NCI-H2107 treated with DMSO at 0.1 percent for 48 hours (cell line): ENCODE measurements at regions not wholly inside any gene's neighbourhood (a gene's known extent, or its start where the extent isn't known, plus 50 kb on each side); places are given as distances from the start of the nearest gene placed in this dataset.
A peak's percentile ranks its signal among the peaks of the same experiment; 100 is the strongest.
"Not testable (repeated sequence)": the region's sequence is repeated elsewhere in the genome, so short reads cannot be mapped to it uniquely, and the experiment has no call there.

Experiments used
- DNase-seq: peaks from one replicate; lab custom pipeline; 2025; ENCODE audit not compliant: unreplicated experiment; lab: John Stamatoyannopoulos, UW

DNA sequence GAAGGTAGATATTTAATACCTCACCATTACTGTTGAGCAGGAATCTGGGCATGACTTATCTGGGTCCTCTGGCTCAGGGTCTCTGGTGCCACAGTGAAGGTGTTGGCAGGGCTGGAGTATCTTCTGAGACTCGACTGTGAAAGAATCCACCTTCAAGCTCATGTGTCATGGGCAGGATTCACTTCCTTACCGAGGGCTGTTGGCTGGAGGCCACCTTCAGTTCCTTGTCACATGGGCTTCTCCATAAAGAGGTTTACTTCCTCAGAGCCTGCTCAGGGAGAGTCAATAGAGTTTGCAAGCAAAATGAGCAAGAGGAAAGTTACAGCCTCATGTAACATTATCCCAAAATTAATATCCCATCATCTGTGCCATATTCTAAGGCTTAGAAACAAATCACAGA is 459.5 kb downstream of the NR2F2 start:
- DNase-seq = no peak

DNA sequence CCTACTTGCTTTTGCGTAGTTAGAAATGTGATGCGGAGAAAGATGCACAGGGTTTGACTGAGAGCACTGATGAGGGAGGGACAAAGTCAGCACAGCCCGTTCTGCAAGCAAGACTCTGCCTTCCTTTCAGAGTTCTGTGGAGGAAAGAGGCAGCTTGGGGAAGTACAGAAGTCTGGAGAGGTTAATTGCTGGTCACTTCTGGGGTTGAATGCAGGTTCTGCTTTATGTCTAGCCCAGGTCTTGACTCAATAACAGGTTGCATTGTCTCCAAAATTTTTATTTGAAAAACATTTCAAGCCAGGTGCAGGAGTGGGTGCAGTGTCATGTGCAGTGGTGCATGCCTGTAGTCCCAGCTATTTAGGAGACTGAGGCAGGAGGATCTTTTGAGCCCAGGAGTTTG is 461.7 kb downstream of the NR2F2 start:
- no peak for DNase-seq

DNA sequence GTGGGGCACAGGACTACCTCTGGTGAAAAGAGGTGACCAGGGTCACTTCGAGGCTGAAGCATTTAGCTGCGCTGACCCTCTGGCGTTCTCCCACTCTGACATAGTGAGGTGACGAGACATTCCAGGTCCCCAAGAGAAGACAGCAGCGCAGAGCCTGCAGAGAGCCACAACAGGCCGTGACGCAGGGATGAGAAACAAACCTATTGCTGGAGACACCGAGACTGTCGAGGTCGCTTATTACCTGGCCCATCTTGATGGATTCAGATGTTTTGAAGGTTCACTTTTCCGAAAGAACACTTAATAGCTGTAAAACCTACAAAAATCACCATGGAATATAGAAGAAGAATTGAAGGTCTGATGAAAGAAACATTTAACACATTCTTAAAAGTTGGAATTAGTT is 466.3 kb downstream of the NR2F2 start:
- no peak for DNase-seq

DNA sequence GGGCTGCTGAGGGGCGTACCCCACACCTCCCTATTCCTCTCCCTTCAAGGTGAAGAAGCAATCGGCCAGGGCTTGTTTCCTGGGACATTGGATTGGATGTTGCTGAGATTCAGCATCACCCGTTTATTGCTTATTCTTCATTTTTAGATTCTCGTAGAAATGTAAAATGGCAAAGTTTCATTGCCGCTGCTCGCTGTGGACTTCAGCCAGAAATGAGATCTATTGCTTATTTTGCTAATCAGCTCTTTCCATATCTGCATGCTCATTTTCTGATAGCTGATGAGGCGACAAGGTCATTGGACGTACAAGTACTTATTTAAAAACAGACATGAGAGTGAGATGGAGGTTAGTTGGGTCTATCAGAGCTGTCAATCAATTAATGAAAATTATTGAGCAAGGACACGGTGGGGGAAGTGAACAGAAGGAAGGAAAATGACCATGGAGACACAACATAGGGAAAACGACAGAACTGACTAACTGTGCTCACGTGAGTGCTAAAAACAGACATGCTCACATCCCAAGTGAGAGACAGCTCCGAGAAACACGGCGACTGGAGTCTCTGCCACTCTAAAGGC is 471.2 kb downstream of the NR2F2 start:
- DNase-seq = no peak

DNA sequence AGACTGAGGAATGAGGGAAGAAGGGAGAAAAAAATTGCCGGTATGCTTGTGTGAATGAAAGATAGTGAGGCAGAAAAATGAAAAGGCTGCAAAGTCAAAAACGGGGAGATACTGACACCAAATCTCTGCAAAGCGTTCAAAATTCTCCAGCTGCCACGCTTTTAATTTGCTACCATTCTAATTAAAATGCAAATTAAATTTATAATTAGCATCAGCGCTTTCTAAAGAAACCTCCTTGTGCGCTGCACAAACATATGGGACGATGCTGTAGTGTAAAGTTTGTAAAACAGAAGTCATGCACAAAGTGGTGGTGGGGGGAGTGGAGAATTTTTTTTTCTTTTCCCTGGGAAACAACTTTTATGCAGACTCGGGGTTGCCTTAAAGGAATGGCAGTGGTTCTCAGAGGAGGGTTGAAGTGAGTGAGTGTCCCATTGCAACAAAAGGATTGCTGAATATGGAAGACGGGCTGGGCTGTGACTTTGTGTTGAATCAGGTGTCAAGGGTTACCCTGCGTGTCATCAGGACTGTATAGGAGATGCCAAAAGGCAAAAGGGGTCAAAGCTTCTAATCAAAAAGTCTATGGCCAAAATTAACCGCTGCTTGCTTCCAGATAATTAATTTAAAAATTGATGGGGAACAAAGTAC is 472.2 kb downstream of the NR2F2 start:
- DNase-seq = no peak

DNA sequence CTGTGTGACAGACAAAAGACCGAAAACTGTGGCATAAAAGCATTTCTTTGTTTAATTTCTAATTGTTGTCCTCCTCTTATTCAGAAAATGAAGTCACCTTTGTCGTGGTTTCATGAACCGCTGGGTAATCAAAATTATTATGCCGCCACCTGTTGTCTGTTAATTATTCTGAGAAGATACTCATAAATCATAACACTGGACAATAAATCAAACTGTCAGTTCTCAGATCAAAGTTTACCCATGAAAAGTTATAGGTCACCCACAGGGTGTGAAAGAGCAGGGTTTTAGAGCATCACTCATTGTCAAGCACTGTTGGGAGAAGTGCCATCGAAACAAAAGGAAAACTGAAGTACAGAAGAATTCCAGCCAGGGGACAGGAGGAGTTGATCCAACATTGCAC is 474.3 kb downstream of the NR2F2 start:
- no peak for DNase-seq

DNA sequence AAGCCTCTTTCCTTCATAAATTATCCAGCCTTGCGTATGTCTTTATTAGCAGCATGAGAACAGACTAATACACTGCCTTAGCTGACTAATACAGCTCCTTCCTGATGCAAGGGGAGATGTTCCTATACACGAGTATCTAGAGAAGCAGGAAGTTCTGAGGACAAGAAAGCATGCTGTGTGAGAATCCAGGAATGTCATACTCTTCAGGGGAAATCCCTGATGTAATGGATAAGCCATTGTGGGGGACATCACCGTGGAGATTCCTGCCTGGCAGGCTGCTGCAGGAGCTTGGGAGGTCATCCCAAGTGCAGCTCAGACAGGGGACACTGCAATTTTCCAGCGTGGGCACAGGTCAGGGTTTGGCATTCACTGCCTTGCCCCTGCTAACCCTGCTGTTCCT is 476.9 kb downstream of the NR2F2 start:
- DNase-seq = no peak

DNA sequence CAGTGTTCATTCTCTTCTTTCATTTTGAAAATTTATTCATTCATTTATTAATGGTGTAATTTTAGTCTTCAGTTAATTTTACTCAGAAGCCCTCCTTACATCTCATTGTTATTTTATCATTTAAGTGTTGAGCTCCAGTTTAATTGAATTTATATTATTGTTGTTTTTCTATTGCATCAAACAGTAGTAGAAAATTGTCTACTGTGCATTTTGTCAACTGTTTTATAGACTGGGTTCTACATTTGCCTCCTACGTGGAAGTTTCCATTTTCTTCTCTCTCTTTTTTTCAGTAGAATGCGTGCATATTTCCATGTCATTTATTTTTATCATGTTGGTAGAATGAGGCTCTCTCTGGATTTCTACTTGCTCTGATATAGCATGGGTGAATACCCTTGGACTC is 487.4 kb downstream of the NR2F2 start:
- no peak for DNase-seq

DNA sequence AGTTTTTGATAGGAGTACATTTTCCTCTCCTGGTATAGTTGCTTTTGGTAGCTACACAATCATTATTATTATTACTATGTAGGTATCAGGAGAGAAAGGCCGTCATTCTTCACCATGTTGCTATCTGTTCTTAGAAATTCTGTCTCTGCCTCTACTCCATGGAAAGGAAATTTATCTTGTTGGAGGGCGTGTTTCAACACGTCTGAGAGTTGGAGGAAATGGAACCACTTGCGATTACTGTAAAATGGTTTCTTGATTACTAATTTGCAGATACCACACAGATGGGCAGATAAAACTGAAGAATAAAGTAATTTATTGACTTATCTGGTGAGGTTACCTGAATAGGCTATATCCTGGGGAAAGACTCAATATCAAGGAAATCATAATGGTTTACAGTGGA is 488.4 kb downstream of the NR2F2 start:
- DNase-seq = no peak

DNA sequence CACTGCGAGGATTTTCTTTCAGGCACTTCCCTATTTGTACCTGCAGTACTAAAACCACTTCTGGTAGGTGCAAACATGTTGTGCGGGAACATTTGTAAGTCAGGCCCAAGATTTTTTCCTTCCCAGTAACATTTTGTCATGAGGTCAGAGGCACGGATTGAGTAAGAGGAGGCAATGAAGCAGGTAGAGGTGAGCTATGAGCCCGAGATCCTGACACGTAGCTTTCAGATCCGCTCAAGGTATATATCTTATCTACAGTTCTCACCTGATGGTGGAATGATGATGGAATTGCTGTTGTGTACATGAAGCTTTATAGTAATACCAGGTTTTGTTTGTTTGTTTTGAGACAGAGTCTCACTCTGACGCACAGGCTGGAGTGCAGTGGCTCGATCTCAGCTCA is 497.5 kb downstream of the NR2F2 start:
- DNase-seq = no peak

DNA sequence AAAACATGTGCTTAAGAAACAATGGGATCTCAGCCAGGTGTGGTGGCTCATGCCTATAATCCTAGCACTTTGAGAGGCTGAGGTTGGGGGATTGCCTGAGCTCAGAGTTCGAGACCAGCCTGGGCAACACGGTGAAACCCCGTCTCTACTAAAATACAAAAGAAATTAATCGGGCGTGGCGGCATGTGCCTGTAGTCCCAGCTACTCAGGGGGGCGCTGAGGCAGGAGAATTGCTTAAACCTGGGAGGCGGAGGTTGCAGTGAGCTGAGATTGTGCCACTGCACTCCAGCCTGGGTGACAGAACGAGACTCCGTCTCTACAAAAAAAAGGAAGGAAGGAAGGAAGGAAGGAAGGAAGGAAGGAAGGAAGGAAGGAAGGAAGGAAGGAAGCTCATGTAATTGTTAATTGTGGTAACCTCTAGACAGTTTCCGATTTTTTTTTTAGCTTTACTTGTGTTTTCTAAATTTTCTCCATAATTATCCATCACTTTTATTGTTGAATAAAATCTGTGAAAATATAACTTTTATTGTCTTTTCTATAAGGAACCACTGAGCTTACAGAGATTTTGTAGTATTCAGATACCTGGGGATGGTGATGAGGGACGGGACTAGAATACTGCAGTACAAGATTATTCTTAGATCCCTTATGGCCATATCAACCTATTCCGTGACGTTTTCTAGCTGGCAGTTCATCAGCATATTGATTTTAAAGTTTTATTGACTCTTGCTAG is 506.9 kb downstream of the NR2F2 start:
- DNase-seq = no peak

DNA sequence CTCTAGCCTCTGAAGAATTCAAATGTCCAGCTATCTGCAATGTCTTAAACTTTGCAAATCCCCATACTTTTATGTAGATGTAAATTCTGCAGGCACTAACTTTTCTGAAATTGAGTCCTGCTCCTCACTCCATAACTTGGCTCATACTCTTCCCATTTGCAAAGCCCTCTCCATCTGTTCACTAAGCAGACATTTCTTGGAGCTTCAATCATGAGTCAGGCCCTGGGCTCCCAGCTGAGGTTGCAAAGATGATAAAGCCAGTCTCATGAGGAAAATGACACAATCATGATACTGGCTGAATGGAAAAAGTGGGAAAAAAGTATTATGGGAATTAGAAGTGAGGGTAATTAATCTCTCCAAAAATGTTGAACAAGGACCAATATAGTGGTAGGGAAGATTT is 507.6 kb downstream of the NR2F2 start:
- no peak for DNase-seq

DNA sequence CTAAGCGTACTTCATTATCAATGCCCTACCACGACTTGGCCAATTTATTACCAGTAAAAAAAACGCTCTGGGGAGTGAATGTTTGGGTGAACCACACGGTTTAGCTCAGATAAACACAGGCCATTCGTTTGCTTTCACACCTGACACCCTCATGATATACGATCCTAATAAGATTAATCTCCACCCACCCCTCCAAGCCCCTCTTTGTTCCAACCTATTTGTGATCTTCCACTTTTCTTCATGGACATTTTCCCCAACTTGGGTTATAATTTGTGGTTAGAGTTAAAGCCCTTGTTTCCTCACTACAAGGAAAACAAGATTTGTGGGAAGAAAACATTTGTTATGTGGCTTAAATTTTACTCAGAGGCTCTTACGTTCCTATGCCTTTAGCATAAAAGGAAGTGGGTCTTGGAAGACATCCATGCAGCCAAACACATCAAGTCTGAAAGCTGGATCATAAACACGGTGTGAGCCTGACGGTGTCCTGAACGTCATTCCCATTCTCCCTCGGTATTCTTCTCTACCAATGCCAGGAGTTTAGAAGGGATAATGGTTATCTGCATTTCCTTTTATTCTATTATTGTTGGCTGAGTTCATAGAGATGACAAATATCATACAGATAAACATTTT is 518.9 kb downstream of the NR2F2 start:
- peak; percentile 33 for DNase-seq

DNA sequence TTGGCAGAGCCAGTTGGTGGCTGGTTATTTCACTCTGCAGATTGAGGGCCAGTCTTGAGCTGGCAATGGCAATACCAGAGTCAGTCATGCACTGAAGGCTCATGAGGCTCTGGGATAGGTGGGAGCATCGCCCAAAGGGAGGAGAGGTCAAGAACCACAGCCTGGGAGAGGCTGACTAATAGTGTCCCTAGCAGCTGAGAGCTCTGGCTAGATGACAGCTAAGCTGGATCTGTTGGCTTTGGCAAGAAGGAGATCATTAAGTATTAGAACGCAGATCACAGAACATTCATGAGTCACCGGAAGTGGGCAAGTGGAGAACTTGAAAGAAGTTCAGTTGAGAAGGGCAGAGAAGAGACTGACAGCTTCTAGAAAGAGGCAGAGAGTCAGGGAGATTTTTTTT is 521.1 kb downstream of the NR2F2 start:
- no peak for DNase-seq

DNA sequence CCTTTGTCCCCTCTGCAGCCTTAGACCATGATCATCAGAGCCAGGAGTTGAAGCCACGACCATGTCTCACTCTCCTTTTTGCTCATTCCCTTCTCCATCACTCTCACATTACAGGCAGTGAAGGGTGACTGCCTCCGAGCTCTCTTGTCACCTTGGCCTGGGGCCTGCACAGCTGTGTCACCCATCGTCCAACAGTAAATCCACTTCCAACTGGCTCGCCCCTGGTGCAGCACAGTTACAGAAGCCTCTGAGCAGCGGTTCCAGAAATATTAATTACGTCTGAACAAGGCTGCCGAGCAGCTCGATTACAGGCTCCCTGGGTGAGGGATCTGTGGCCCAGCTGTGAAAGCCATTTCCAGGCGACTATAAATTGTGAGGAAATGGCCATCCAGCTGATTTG is 528.2 kb downstream of the NR2F2 start:
- no peak for DNase-seq

DNA sequence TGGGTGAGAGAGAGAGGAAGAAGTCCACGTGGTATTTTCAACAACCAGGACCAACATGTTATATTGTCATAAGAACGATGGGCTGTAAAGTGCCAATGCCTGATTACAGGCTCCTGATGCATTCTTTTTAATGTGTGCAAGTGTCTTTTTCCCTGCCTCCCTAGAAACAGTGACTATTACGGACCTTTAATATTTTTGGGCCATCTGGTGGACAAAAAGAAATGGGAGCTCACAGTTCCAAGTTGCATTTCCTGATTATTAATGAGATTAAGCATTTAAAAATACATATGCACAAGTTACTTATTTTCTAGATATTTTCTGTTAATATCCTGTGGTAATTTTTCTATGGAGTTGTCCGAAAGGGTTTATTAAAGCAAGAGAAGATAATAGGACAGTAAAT is 530.2 kb downstream of the NR2F2 start:
- no peak for DNase-seq

DNA sequence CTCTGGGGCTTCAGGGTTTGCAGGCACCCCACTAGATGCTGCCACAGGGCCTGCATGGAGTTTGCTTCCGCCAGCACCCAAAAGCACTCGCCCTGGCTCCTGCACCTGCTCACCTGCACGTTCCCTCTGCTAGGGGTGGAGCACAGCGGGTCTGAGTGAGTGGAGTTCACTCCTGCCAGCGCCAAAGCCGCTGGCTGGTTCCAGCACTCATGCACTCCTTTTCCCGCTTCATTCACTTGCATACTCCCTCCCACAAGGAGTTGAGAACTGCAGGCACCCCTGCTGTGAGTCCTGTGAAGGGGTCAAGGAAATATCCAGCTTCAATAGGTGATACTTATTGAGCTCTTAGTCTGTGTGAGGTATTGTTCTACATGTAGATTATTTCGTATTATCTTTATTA is 537.5 kb downstream of the NR2F2 start:
- DNase-seq = peak; percentile 3

DNA sequence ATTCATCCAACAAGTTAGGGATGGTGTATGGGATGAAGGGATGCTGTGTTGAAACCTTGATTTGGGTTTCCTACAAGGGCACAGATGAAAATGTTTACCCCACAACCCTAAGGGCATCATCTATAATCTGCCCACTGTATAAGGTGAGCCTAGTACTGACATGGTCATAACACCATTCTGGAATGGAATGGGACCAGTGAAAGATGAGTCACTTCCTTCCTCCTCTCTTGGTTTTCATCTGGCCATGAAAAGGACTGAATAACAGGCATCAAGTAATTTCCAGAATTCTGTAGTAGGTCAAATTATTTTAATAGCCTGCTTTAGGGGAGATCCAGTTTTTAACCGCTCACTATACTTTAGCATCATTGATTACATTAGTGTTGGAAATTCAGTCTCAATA is 538.6 kb downstream of the NR2F2 start:
- no peak for DNase-seq

DNA sequence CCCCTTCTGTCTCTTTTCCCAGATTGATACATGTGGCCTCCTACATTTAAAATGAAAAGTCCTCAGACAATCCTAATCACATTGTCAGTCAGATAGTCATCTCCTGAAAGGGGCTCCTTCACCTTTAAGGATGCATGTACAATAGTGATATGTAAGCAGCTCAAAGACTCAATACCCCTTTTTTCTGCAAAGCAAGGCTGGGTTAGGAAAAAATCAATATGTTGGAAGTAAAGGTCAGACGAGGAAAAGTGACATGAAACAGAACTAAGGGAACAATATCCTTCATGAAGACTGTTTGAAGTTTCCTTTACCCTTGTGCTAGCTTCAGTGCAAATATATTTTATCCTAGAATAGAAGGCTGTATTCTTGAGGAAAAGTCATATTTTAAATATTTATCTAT is 539.3 kb downstream of the NR2F2 start:
- no peak for DNase-seq

DNA sequence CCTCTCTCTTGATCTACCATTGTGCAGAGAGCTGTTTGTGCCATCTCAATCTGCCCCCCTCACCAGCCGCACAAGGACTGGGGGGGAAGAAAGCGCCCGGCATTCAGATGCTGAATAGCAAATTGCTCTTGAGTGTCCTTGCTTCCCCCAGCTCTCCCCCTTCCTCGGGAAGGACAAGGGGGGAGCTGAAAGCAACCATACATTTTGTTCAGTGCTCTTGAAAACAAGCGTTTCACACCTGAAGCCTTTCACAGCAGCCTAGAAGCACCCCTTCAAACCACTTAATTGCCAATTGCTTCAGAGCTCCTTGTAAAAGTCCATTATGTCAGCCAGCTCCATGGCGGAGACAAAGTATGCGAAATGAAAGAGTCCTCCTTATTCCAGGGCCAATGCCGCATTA is 540.1 kb downstream of the NR2F2 start:
- peak; percentile 83 for DNase-seq

DNA sequence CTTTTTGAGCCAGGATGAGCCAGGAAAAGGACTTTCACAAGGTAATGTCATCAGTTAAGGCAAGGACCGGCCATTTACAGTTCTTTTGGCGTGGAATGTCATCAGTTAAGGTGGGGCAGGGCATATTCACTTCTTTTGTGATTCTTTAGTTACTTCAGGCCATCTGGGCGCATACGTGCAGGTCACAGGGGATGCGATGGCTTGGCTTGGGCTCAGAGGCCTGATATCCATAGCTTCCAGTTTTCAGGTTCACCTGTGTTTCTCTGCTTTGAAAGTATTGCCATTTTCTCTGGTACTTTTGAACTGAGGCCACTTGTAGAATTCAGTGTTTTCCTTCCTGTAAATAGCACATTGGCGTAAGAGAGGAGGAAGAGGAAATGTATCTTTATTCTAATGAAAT is 546.9 kb downstream of the NR2F2 start:
- not testable (repeated sequence) for DNase-seq

DNA sequence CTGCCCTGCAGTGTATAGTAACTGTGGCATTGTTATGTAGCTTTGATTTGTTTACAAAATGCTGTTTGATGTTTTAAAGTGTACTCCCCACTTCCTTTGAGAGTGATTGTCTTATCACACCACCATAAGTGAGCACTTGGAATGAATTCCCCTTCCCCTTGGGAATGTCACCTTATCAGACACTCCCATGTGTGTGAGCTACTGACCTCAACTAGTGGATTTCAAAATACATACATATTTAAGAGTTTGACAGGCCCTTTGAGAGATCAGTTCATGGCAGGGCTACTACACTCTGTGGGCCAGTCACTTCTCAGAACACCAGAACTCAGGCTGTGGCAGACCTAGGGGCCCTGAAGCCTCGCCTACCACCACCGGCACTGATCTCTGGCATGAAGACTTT is 547.6 kb downstream of the NR2F2 start:
- DNase-seq = no peak
